GM18502 (cell line): ENCODE measurements at regions not wholly inside any gene's neighbourhood (a gene's known extent, or its start where the extent isn't known, plus 50 kb on each side); places are given as distances from the start of the nearest gene placed in this dataset.
"Not testable (repeated sequence)": the region's sequence is repeated elsewhere in the genome, so short reads cannot be mapped to it uniquely, and the experiment has no call there.

Experiments used
- ATAC-seq: cut with Tn5 transposase; IDR thresholded peaks from one replicate; pipeline ENCODE4 v1.9.1; 2021; ENCODE audit warnings: mild to moderate bottlenecking; ENCODE audit not compliant: unreplicated experiment, poor library complexity

GRCh38 chr1:109857702-109858101 lies 52.9 kb upstream of the CSF1 start:
- not testable (repeated sequence) for ATAC-seq

GRCh38 chr1:109855986-109856385 lies 54.7 kb upstream of the CSF1 start:
- ATAC-seq = not testable (repeated sequence)

GRCh38 chr1:109853972-109854371 lies 56.7 kb upstream of the CSF1 start:
- not testable (repeated sequence) for ATAC-seq

GRCh38 chr1:109852221-109853015 lies 58.2 kb upstream of the CSF1 start:
- not testable (repeated sequence) for ATAC-seq

- ATAC-seq = no peak
These were observed 59.8 kb upstream of the CSF1 start for GRCh38 chr1:109850827-109851226.

- no peak for ATAC-seq
These were observed 60.5 kb upstream of the CSF1 start for GRCh38 chr1:109850194-109850593.

- ATAC-seq = no peak
These were observed 61.0 kb upstream of the CSF1 start for GRCh38 chr1:109849655-109850054.

- no peak for ATAC-seq
These were observed 63.4 kb upstream of the CSF1 start for GRCh38 chr1:109847251-109847650.

GRCh38 chr1:109846846-109847245 lies 63.8 kb upstream of the CSF1 start:
- no peak for ATAC-seq

GRCh38 chr1:109846162-109846561 lies 64.5 kb upstream of the CSF1 start:
- no peak for ATAC-seq

- ATAC-seq = no peak
These were observed 65.0 kb upstream of the CSF1 start for GRCh38 chr1:109845658-109846057.

- ATAC-seq = no peak
These were observed 66.0 kb upstream of the CSF1 start for GRCh38 chr1:109844609-109845008.

- ATAC-seq = no peak
These were observed 70.5 kb upstream of the CSF1 start for GRCh38 chr1:109840011-109840629.

GRCh38 chr1:109839276-109839675 lies 71.4 kb upstream of the CSF1 start:
- not testable (repeated sequence) for ATAC-seq

GRCh38 chr1:109838838-109839240 lies 71.8 kb upstream of the CSF1 start:
- ATAC-seq = no peak

- no peak for ATAC-seq
These were observed 72.6 kb upstream of the CSF1 start for GRCh38 chr1:109837852-109838570.

GRCh38 chr1:109835645-109836044 lies 71.9 kb upstream of the EPS8L3 start:
- not testable (repeated sequence) for ATAC-seq

- no peak for ATAC-seq
These were observed 71.2 kb upstream of the EPS8L3 start for GRCh38 chr1:109834951-109835350.

- ATAC-seq = no peak
These were observed 69.2 kb upstream of the EPS8L3 start for GRCh38 chr1:109832945-109833344.

- ATAC-seq = no peak
These were observed 65.2 kb upstream of the EPS8L3 start for GRCh38 chr1:109828756-109829505.
